SK-N-MC (cell line): ENCODE measurements at regions not wholly inside any gene's neighbourhood (a gene's known extent, or its start where the extent isn't known, plus 50 kb on each side); places are given as distances from the start of the nearest gene placed in this dataset.

Experiments used
- EZH2 ChIP-seq: fragments of 200-600 bp; sonication (generic); IDR thresholded peaks from one replicate; pipeline ENCODE4 v1.6.1; 2017; ENCODE audit warnings: antibody characterized with exemption
- POLR2AphosphoS5 ChIP-seq: IDR thresholded peaks from 2 replicates; pipeline ENCODE4 v1.6.1; 2012; ENCODE audit warnings: mild to moderate bottlenecking, low read depth, low read length, borderline replicate concordance

GRCh38 chr14:97212399-97212798, 415.2 kb downstream of the VRK1 start:
- TF ChIP-seq POLR2AphosphoS5 (no peak), EZH2 (no peak)
